ENCODE measurements at regions not wholly inside any gene's neighbourhood (a gene's known extent, or its start where the extent isn't known, plus 50 kb on each side); places are given as distances from the start of the nearest gene placed in this dataset.

- TF ChIP-seq U2AF2 (optimal IDR thresholded peaks at IDR 0.05; ENCODE audit: low read depth, low read length) (no peak), PRMT5 (CRISPR knock-in tag; IDR thresholded peaks at IDR 0.05) (no peak), PBX2 (CRISPR knock-in tag; IDR thresholded peaks at IDR 0.05; ENCODE audit: low read depth) (no peak), PBX2 (tag; conservative IDR thresholded peaks at IDR 0.05; ENCODE audit: low read depth) (no peak), RFX1 (IDR thresholded peaks at IDR 0.05) (no peak)
Measured at GRCh38 chrX:5775846-5776430, 452.7 kb downstream of the NLGN4X start (continued).

- ATAC-seq: no peak
- ChIA-PET CTCF (ENCODE audit: low intra/inter-chr PET ratio) (no interaction called here), POLR2A (no interaction called here)
- Histone ChIP-seq H3K4me2 (ENCODE audit: insufficient read depth, low read length) (no peak overlapping the region), H3K9ac (ENCODE audit: insufficient read depth in 1 of 2, low read depth in 2 of 2, low read length in 2 of 2) (no peak overlapping the region), H3K9me1 (ENCODE audit: control insufficient read depth, insufficient read depth, low read length) (no peaks in the 10 kb centered on the region), H3K79me2 (ENCODE audit: control insufficient read depth, insufficient read depth, low read length) (no peaks in the 10 kb centered on the region), H3K4me1 (replicated peaks in 1 of 2; ENCODE audit: control insufficient read depth in 2 of 2, insufficient read depth in 2 of 2, low read length in 2 of 2) (no peaks in the 10 kb centered on the region), H3K9me3 (replicated peaks; ENCODE audit: control insufficient read depth, insufficient read depth, low read depth, low read length) (no peaks in the 10 kb centered on the region), H3K36me3 (ENCODE audit: control insufficient read depth, insufficient read depth, low read length) (no peaks in the 10 kb centered on the region), H3K4me3 (no peak overlapping the region), H4K20me1 (replicated peaks; ENCODE audit: control insufficient read depth, insufficient read depth, low read length) (no peaks in the 10 kb centered on the region), H3K27me3 (ENCODE audit: control insufficient read depth in 2 of 2, insufficient read depth in 2 of 2, low read length in 2 of 2) (no peaks in the 10 kb centered on the region), H2AFZ (ENCODE audit: low read depth, low read length) (no peak overlapping the region), H3K27ac (ENCODE audit: extremely low read depth, low read depth, low read length) (no peak overlapping the region)
- BruUV-seq (replicated peaks): no TSS peak
- intact Hi-C loops (cut with micrococcal nuclease) (no loop called here), in situ Hi-C loops (cut with MboI) (no loop called here)
- no peak for FAIRE-seq
- DNase-seq (ENCODE audit: extremely low read depth in 1 of 4, low spot score in 3 of 4): no peak
- TF ChIP-seq RFX5 (IDR thresholded peaks at IDR 0.05; ENCODE audit: low read depth, low read length): no peak
- TF ChIP-seq ZFPM2 (CRISPR knock-in tag; IDR thresholded peaks at IDR 0.05): no peak
- no peak for TF ChIP-seq NFYB (IDR thresholded peaks at IDR 0.05; ENCODE audit: extremely low read depth, insufficient read length)
- no peak for TF ChIP-seq ZNF318 (IDR thresholded peaks at IDR 0.05; ENCODE audit: borderline replicate concordance in 1 of 2, low read depth in 1 of 2)
- no peak for TF ChIP-seq ZNF146 (CRISPR knock-in tag; IDR thresholded peaks at IDR 0.05; ENCODE audit: unreplicated experiment)
- TF ChIP-seq RBFOX2 (IDR thresholded peaks at IDR 0.05; ENCODE audit: low read depth, low read length): no peak
- TF ChIP-seq HMG20B (CRISPR knock-in tag; IDR thresholded peaks at IDR 0.05): no peak
Measured at GRCh38 chrX:5774446-5774845, 454.2 kb downstream of the NLGN4X start.
